GM18951 (cell line): ENCODE measurements at regions not wholly inside any gene's neighbourhood (a gene's known extent, or its start where the extent isn't known, plus 50 kb on each side); places are given as distances from the start of the nearest gene placed in this dataset.
"Not testable (repeated sequence)": the region's sequence is repeated elsewhere in the genome, so short reads cannot be mapped to it uniquely, and the experiment has no call there.

Experiments
- POLR2A ChIP-seq: IDR thresholded peaks from 4 replicates; pipeline ENCODE4 v1.6.1; 2011; ENCODE audit warnings: mild to moderate bottlenecking; ENCODE audit not compliant: insufficient read length, insufficient read depth; ENCODE audit errors: extremely low read depth
- in situ Hi-C: fragments of 300-500 bp; cut with MboI; formaldehyde crosslinking; loops from one replicate; pipeline ENCODE4 v1.12.0; 2022; ENCODE audit warnings: low sequenced_read_pairs, mixed read lengths, inconsistent platforms; ENCODE audit not compliant: unreplicated experiment

DNA sequence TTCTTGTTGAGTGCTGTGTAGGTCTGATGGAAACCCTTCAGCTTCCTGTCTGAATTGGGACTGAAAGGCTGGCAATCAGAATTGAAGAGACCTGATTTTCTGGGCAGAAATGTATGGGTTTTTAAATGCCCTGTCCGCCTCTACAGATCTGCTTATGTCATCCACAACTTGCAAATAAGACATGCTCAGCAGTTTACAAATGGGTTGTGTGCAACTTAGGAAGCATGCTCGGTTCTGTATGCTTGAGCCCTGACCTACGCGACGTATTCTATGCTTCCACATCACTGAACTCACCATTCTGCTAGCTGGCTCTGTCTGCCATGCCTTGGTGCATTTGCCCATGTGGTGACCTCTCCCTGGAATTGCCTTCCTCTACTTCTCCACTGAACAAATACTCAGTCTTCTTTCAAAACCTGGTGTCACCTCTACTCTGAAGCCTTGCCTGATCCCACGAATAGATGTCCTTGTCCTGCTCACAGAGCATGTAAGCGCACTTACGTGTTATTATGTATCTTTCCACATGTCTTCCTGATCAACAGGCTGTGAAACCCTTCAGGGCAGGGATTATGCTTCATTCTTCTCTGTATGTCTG is 194.2 kb downstream of the ERCC6L2 start:
- TF ChIP-seq POLR2A: no peak
- in situ Hi-C loops: no loop called here

- in situ Hi-C loops: no loop called here
- TF ChIP-seq POLR2A: no peak
These were observed 193.0 kb downstream of the ERCC6L2 start for GRCh38 chr9:96068511-96068910.

- TF ChIP-seq POLR2A: no peak
- in situ Hi-C loops: no loop called here
These were observed 192.1 kb downstream of the ERCC6L2 start for GRCh38 chr9:96067600-96067999.

GRCh38 chr9:96067004-96067403 is 191.5 kb downstream of the ERCC6L2 start:
- in situ Hi-C loops: no loop called here
- no peak for TF ChIP-seq POLR2A

DNA sequence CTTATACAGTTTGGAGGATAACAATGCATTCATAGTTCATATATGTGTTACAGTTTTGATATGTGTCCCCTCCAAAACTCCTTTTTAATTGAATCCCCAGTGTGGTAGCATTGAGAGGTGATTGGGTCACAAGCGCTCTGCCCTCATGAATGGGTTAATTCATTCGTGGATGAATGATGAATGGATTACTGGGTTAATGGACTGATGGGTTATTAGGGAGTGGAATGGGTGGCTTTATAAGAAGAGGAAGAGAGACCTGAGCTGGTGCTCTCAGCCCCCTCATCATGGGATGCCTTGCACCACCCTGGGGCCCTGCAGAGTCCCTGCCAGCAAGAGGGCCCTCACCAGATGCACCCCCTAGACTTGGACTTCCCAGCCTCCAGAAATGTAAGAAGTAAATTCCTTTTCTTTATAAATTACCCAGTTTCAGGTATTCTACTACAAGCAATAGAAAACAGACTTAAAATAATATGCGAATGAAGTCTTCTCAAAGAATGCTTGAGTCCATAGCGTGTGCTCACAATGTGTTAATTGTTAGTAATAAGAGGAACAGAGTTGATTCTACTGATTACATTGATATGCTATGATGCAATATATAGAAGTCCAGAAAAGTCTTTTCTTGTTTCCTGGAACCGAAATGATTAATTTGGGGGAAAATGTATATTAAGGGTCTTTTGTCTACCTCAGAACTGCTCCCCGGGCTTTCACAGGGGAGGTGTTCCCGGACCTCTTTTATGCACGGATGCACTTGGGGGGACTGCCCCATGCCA is 190.2 kb downstream of the ERCC6L2 start:
- in situ Hi-C loops: no loop called here
- no peak for TF ChIP-seq POLR2A

GRCh38 chr9:96064826-96065481 is 189.5 kb downstream of the ERCC6L2 start:
- no peak for TF ChIP-seq POLR2A
- in situ Hi-C loops: no loop called here

DNA sequence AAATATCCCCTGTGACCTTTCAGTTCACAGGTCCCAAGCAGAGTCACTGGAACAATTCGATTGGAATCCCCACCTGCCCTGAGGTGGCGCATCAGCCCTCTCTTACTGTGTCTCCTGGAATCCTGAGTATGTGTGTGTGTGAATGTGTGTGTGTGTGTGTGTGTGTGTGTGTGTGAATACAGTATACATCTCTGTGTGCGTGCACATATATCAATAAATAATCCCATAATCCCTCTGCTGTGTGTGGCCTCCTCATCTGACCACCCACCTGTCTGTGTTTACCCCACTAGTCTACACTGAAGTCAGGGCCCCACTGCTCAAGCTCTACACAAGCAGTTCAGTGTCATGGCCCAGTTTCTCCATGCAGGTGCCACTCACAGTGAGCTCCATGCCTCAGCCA is 187.4 kb downstream of the ERCC6L2 start:
- in situ Hi-C loops: no loop called here
- no peak for TF ChIP-seq POLR2A

GRCh38 chr9:96062031-96062430 is 186.5 kb downstream of the ERCC6L2 start:
- in situ Hi-C loops: no loop called here
- TF ChIP-seq POLR2A: no peak

GRCh38 chr9:96061293-96061987 is 185.9 kb downstream of the ERCC6L2 start:
- in situ Hi-C loops: no loop called here
- TF ChIP-seq POLR2A: no peak

DNA sequence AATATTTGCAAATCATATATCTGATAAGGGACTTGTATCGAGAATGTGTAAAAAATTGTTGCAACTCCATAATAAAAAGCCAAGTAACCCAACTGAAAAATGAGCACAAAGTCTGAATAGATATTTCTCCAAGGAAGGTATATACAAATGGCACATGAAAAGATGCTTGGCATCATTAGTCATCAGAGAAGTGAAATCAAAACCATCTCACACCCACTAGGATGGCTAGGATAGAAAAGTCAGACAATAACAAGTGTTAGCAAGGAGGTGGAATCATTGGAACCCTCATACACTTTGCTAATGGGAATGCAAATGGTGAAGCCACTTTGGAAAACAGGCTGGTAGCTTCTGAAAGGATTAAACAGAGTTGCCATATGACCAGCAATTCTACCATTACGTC is 182.7 kb downstream of the ERCC6L2 start:
- TF ChIP-seq POLR2A: no peak
- in situ Hi-C loops: no loop called here

- in situ Hi-C loops: no loop called here
These were observed 181.7 kb downstream of the ERCC6L2 start for GRCh38 chr9:96057155-96057554.

GRCh38 chr9:96056226-96056625 is 180.7 kb downstream of the ERCC6L2 start:
- in situ Hi-C loops: no loop called here
- no peak for TF ChIP-seq POLR2A

More at GRCh38 chr9:96057155-96057554, 181.7 kb downstream of the ERCC6L2 start:
- no peak for TF ChIP-seq POLR2A

GRCh38 chr9:96054248-96054647 is 178.8 kb downstream of the ERCC6L2 start:
- in situ Hi-C loops: not testable (repeated sequence)

GRCh38 chr9:96052686-96053085 is 177.2 kb downstream of the ERCC6L2 start:
- in situ Hi-C loops: no loop called here
- TF ChIP-seq POLR2A: no peak

GRCh38 chr9:96051423-96051822 is 175.9 kb downstream of the ERCC6L2 start:
- TF ChIP-seq POLR2A: no peak
- in situ Hi-C loops: no loop called here
